ENCODE measurements at regions not wholly inside any gene's neighbourhood (a gene's known extent, or its start where the extent isn't known, plus 50 kb on each side); places are given as distances from the start of the nearest gene placed in this dataset.

- no peak for TF ChIP-seq CTCF (conservative IDR thresholded peaks at IDR 0.05; ENCODE audit: low read depth, low read length)
- TF ChIP-seq EZH2 (IDR thresholded peaks at IDR 0.05; ENCODE audit: low read length, unreplicated experiment): no peak
- no peak for TF ChIP-seq EZH2phosphoT487 (IDR thresholded peaks at IDR 0.05; ENCODE audit: borderline replicate concordance, low read length)
Measured at GRCh38 chr5:147017191-147017590, 138.6 kb upstream of the PPP2R2B start.

Data from PC-3 (cell line).